GM19023 (cell line): ENCODE measurements at regions not wholly inside any gene's neighbourhood (a gene's known extent, or its start where the extent isn't known, plus 50 kb on each side); places are given as distances from the start of the nearest gene placed in this dataset.

Experiments used
- ATAC-seq: cut with Tn5 transposase; IDR thresholded peaks from one replicate; pipeline ENCODE4 v1.9.1; 2021; ENCODE audit warnings: mild to moderate bottlenecking, moderate library complexity; ENCODE audit not compliant: unreplicated experiment

DNA sequence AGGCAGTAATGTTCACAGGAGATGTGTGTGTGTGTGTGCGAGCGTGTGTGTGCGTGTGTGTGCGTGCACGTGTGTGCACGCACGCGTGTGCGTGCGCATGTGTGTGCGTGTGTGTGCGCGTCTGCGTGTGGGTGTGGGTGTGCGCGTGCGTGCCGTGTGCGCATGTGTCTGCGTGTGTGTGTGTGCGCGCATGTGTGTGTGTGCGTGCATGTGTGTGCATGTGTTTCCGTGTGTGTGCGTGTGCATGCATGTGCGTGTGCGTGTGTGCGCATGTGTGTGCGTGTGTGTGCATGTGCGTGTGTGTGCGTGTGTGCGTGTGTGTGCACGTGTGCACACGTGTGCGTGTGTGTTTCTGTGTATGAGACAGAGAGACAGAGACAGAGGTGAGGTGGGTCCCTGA lies 136.0 kb upstream of the CST7 start:
- no peak for ATAC-seq

DNA sequence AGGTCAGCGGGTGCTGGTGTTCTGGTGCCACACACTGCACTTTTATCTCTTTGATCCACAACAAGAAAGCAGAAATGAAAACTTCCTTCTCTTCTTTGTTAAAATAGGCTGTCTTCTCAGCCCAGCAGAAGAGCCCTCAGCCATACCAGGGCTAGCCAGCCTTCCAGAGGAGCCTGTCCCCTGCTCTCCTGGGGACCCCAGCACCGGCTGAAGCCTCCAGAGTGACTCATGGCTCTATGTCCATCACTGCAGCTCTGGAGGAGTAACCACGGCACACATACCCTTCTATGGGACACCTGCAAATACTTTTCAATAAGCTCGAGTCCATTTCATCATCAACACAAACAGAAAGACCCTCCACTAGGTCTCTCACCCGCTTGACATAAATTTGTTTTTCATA lies 135.6 kb upstream of the CST7 start:
- ATAC-seq, result no peak

DNA sequence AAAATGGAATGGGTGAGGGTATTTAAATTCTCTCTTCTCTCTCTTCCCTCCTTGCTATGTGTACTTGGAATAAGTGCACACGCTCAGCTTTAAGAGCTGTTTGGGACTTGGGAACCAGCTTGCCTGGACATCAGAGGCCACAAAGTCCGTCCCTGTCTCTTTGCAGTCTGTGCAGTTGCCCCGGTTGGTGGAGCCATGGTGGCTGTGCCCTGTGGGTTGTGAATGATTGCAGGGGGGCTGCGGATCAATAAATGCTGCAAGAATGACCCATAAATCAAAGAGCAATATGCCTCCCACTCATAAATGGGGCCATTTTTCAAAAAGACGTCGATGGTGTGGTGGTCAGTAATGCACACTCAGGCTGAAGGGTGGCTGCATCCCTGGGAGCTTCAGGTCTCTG lies 135.1 kb upstream of the CST7 start:
- no peak for ATAC-seq

- ATAC-seq, result no peak
These were observed 134.4 kb upstream of the CST7 start for GRCh38 chr20:24814556-24815195.

- ATAC-seq, result no peak
These were observed 133.8 kb upstream of the CST7 start for GRCh38 chr20:24815196-24815815.

DNA sequence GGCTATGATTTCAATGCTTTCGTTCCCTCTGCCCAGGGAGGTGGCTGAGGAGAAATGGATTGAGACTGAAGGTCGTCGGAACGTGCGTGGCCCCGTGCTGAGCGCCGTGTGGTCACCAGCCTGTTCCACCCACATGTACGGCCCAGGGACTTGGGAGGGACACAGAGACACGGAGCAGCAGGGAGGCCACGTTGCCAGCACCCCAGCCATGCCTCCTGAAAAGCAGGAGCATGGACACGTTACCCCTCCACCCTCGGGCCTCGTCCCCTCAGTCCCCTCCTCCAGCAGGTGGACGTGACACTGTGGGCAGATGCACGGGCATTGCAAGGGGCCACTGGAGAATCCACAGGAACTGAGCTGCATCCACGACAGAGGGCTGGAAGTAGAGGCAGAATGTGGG lies 133.1 kb upstream of the CST7 start:
- no peak for ATAC-seq

GRCh38 chr20:24816431-24816830 lies 132.6 kb upstream of the CST7 start:
- ATAC-seq, result no peak

DNA sequence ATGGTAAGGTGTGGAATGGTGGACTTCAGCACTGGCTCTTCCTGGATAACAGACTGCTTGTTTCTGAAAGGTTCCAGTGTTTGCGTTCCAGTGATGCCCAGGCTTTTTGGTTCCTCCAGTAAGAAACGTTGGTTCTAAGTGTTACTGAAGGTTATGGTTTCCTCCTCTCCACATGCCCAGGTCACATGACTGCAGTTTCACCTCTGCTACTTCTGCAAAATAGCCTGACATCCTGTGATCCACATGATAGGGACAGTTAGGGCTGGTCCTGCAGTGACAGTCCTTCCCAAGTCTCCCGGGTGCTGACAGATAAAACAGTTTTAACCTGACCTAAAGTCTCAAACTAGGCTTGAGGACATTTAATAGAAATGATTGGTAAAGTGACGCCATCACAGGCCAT lies 132.2 kb upstream of the CST7 start:
- no peak for ATAC-seq

DNA sequence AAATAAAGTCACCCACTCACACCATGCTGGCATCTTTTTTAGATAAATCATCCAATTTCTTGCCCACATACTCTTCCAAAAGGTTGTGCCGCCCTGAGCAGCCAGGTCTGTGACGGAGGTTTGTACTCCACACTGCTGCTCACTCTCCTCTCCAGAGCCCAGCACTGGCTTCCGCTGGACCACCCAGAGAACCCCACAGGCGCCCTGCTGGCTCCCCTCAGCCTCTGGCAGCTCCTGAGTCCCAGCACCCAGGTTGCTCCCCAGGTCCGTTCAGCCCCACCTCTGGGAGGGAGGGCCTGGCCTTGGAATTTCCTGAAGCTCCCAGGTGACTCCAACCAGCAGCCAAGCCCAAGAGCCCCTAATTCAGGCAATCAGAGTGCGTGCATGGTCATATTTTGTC lies 131.7 kb upstream of the CST7 start:
- no peak for ATAC-seq

DNA sequence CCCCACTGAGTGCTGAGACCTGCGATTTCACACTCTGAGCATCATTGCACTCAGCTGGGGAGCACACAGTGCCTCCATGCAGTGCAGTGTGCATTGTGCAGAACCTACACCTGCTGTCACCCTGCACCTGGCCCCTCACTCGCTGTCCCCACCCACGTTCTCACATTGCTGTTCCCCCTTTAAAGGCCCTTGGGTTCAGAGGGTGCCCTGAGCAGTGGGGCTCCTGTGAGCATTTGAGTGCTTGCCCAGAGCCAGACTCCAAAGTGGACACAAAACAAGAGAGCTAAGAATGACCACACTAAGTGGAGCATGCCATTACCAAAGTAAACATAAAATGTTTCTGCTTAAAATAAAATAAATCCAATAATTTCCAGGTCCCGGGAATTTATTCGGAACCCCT lies 131.0 kb upstream of the CST7 start:
- no peak for ATAC-seq

DNA sequence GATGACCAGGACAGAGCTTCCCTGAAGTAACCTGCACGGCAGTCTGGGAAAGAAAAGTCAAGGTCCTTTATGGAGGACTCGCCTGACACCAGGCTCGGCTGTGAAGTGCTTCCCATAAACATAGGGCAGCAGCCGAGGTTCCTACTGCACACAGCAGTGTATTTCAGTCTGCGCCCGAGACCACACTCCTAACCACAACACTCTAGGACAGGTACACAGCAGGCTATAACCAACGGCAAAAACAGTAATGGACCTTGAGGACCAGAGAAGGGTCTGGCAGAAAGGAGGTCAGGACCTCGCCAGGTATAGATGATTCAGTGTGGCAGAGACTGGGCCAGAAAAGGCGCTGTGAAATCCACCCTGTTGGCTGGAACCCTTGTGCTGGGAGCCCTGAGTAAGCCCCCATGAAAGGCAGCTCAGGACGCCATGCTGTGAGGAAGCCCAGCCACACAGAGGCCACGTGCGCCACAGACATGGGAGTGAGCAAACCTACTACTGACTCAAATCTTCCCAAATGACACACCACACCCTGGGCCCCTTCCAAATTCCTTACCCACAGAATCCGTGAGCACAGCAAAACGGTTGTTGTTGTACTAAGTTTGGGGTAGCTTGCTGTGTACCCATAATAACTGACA lies 129.6 kb upstream of the CST7 start:
- no peak for ATAC-seq

- no peak for ATAC-seq
These were observed 128.7 kb upstream of the CST7 start for GRCh38 chr20:24820345-24820744.

DNA sequence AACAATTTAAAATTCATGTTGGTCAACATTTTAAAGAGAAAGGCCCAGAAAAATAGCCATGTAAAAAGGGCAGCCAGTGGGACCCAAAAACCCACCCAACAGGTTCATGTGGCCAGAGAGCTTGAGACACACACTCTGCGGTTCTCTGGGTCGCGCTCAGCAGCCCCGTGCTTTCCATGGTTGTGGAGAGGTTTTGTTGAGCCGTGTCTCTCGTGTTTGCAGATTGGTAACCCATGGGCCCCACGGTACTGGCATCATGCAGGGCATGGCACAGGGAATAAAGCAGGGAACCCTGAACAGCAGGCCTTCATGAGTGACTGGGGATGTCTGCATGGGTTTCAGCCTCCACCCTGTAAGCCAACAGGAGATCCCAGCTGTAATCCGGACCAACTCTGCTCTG lies 127.7 kb upstream of the CST7 start:
- no peak for ATAC-seq

- ATAC-seq, result no peak
These were observed 125.8 kb upstream of the CST7 start for GRCh38 chr20:24823176-24823784.

DNA sequence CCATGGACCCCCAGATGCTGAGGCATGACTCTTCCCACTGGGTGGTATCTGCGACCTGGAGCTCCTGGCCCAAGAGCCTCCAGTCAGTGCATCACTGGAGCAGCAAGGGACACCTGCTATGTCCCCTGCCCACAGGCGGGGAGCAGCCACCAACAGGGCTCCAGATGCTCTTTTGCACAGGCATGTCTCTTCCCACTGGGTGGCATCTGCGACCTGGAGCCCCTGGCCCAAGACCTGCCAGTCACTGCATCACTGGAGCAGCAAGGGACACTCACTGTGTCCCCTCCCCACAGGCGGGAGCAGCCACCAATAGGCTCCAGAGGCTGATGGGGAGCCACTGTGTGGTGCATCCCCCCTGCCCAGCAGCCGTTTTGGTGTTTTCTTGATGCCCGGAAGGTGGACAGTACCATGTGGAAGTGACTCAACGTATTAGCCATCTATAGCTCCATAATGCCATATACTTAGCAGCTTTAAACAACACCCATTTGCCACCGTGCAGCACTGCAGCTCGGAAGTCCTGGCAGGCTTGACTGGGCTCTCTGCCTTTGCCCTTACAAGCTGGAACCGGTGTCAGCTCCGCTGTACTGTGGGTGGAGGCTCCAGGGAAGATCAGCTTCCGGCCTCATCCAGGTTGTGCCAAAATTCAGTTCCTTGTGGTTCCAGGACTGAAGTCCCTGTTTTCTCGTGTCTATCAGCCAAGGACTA lies 124.9 kb upstream of the CST7 start:
- no peak for ATAC-seq

DNA sequence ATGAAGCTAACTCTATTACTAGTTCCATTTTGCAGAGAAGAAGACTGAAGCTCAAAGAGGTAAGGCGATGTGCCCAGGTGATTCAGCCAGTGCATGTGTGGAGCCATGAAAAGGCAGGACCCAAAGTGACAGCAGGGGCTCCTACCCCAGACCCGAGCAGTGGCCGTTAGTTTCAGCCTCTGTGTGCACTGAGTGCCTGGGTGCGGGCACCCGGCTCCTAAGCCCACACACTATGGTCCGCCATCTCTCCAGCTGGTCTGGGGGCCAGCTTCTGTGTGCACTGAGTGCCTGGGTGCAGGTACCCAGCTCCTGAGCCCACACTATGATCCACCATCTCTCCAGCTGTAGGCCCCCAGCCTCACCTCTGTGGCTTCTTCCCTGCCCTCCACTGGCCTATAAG lies 123.5 kb upstream of the CST7 start:
- no peak for ATAC-seq

- no peak for ATAC-seq
These were observed 121.3 kb upstream of the CST7 start for GRCh38 chr20:24827603-24828295.

- ATAC-seq, result no peak
These were observed 119.9 kb upstream of the CST7 start for GRCh38 chr20:24828992-24829648.

DNA sequence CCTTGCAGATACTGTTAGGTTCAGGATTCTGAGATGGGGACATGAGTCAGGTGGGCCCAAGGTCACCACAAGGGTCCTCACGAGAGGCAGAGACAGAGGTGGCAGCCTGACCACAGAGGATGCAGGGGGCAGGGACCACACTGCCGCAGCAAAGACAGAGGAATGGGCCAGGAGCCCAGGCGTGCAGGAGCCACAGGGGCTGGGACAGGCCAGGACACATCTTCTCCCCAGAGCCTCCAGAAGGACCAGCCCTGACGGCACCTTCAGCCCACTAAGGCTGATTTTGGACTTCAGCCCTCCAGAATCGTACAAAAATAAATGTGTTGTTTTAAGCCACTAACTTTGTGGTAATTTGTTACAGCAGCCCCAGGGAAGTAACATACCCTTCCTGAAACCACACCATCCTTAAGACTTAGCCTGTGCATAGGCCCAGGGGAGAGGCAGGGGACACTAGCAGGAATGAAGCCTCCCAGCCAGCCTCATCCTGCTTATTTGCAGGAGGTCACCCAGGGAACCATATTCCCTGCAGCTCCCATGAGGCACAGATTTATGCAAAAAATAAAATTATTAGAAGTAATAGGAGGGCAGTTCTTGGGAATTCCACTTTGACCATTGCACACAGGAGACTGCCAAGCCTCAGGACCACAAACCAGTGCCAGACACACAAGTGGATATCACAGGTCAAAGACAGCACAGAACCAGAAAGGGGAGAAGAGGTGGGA lies 119.3 kb upstream of the CST7 start:
- ATAC-seq, result no peak

DNA sequence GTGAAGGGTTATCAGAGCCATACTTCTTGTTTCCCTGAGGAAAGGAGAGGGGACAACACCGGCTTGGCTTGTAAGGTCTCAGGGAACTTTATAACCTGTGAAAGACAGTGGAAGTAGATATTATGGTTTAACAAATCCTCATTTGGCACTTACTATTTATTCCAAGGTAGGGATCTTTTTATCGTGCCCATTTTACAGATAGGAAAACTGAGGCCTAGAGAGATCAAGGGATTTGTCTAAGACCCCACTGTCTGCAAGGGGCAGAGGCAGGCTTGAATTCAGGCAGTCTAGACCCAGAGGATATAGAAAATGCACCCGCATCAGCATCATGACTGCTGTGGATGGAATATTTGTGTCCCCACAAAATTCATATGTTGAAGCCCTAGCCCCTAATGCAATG lies 118.4 kb upstream of the CST7 start:
- no peak for ATAC-seq
